ENCODE measurements at regions not wholly inside any gene's neighbourhood (a gene's known extent, or its start where the extent isn't known, plus 50 kb on each side); places are given as distances from the start of the nearest gene placed in this dataset.

DNA sequence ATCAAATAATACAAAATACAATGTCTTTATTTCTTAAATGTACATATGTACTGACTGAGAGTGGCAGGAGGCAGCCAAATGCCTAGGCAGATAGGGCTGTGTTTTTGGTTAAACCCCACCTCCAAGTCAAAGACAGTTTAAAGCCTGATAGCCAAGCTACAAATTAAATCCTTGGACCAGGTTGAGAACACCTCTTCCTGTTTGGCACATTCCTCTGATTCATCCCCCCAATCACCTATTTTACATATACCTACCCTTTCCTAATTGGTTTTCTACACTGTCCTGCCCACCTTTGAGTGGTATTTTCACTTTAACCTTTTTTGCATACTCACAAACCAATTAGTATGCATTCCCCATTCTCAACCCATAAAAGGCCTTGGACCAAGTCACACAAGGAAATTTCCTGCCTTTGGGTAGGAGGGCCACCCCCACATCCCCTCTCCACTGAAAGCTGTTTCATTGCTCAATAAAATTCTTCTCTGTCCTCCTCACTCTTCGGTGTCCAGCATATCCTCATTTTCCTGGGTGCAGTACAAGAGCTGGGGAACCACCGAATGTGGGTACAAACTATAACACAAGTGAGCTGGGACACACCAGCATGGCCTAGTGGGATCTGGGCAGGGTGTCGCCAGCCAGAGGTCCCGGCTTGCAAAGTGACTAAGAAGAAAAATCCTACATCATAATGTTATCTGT, 149.1 kb downstream of the UBE2E3 start:
- TF ChIP-seq, protein P1, sequence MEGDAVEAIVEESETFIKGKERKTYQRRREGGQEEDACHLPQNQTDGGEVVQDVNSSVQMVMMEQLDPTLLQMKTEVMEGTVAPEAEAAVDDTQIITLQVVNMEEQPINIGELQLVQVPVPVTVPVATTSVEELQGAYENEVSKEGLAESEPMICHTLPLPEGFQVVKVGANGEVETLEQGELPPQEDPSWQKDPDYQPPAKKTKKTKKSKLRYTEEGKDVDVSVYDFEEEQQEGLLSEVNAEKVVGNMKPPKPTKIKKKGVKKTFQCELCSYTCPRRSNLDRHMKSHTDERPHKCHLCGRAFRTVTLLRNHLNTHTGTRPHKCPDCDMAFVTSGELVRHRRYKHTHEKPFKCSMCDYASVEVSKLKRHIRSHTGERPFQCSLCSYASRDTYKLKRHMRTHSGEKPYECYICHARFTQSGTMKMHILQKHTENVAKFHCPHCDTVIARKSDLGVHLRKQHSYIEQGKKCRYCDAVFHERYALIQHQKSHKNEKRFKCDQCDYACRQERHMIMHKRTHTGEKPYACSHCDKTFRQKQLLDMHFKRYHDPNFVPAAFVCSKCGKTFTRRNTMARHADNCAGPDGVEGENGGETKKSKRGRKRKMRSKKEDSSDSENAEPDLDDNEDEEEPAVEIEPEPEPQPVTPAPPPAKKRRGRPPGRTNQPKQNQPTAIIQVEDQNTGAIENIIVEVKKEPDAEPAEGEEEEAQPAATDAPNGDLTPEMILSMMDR (optimal IDR thresholded peaks at IDR 0.05 in 1 of 3, IDR thresholded peaks at IDR 0.05 in 1 of 3, conservative IDR thresholded peaks at IDR 0.05 in 1 of 3; ENCODE audit: extremely low read depth in 1 of 3, insufficient read depth in 2 of 3, low read length in 3 of 3), result no peak
- TF ChIP-seq EZH2 (IDR thresholded peaks at IDR 0.05; ENCODE audit: low read length), result no peak
